HG03439 (cell line): ENCODE measurements at regions not wholly inside any gene's neighbourhood (a gene's known extent, or its start where the extent isn't known, plus 50 kb on each side); places are given as distances from the start of the nearest gene placed in this dataset.
"Not testable (repeated sequence)": the region's sequence is repeated elsewhere in the genome, so short reads cannot be mapped to it uniquely, and the experiment has no call there.

Source experiments
- ATAC-seq: cut with Tn5 transposase; IDR thresholded peaks from one replicate; pipeline ENCODE4 v1.9.1; 2021; ENCODE audit warnings: mild to moderate bottlenecking, moderate library complexity; ENCODE audit not compliant: unreplicated experiment

- ATAC-seq: no peak
These were observed 681.5 kb upstream of the FAM98A start for GRCh38 chr2:34280606-34281005.

- peak; percentile 97 for ATAC-seq
These were observed 668.0 kb upstream of the FAM98A start for GRCh38 chr2:34266908-34267697.

- no peak for ATAC-seq
These were observed 662.6 kb upstream of the FAM98A start for GRCh38 chr2:34261701-34262100.

GRCh38 chr2:34254272-34254878, 655.3 kb upstream of the FAM98A start:
- no peak for ATAC-seq

GRCh38 chr2:34252111-34252510, 653.0 kb upstream of the FAM98A start:
- ATAC-seq: no peak

- no peak for ATAC-seq
These were observed 652.5 kb upstream of the FAM98A start for GRCh38 chr2:34251578-34251977.

GRCh38 chr2:34244195-34244594, 645.1 kb upstream of the FAM98A start:
- ATAC-seq: no peak

GRCh38 chr2:34242763-34243123, 643.6 kb upstream of the FAM98A start:
- no peak for ATAC-seq

GRCh38 chr2:34241905-34242762, 643.0 kb upstream of the FAM98A start:
- ATAC-seq: no peak

GRCh38 chr2:34239511-34239910, 640.4 kb upstream of the FAM98A start:
- ATAC-seq: no peak

- no peak for ATAC-seq
These were observed 635.7 kb upstream of the FAM98A start for GRCh38 chr2:34234823-34235222.

GRCh38 chr2:34229998-34230397, 630.9 kb upstream of the FAM98A start:
- ATAC-seq: no peak

GRCh38 chr2:34215174-34215573, 616.1 kb upstream of the FAM98A start:
- ATAC-seq: no peak

GRCh38 chr2:34210382-34210781, 611.3 kb upstream of the FAM98A start:
- ATAC-seq: not testable (repeated sequence)

GRCh38 chr2:34204560-34204959, 605.5 kb upstream of the FAM98A start:
- ATAC-seq: no peak

- ATAC-seq: no peak
These were observed 602.0 kb upstream of the FAM98A start for GRCh38 chr2:34201099-34201498.

GRCh38 chr2:34199971-34200370, 600.9 kb upstream of the FAM98A start:
- no peak for ATAC-seq

GRCh38 chr2:34193164-34193563, 594.1 kb upstream of the FAM98A start:
- no peak for ATAC-seq

GRCh38 chr2:34188464-34189303, 589.6 kb upstream of the FAM98A start:
- ATAC-seq: no peak

- no peak for ATAC-seq
These were observed 580.4 kb upstream of the FAM98A start for GRCh38 chr2:34179511-34179910.

- no peak for ATAC-seq
These were observed 579.4 kb upstream of the FAM98A start for GRCh38 chr2:34178482-34178881.
